GM23248 (cell line): ENCODE measurements at regions not wholly inside any gene's neighbourhood (a gene's known extent, or its start where the extent isn't known, plus 50 kb on each side); places are given as distances from the start of the nearest gene placed in this dataset.

Source experiments
- DNase-seq: peaks from one replicate; pipeline ENCODE4 v3.0.0-alpha.2; 2015
- H2AFZ ChIP-seq: fragments of 200-600 bp; sonication (generic); 2 replicates; pipeline ENCODE4 v1.6.1; 2016; ENCODE audit warnings: antibody characterized with exemption
- H3F3A ChIP-seq: fragments of 200-600 bp; sonication (generic); 2 replicates; pipeline ENCODE4 v1.6.1; 2016; ENCODE audit warnings: mild to moderate bottlenecking, antibody characterized with exemption, mixed run types; ENCODE audit not compliant: insufficient read depth
- H3K27ac ChIP-seq: fragments of 200-600 bp; sonication (generic); 2 replicates; pipeline ENCODE4 v1.5.1; 2016; ENCODE audit warnings: mild to moderate bottlenecking
- H3K27me3 ChIP-seq: fragments of 200-600 bp; sonication (generic); replicated peaks from 2 replicates; pipeline ENCODE4 v1.6.1; 2016; ENCODE audit warnings: mild to moderate bottlenecking; ENCODE audit not compliant: insufficient read depth
- H3K36me3 ChIP-seq: fragments of 200-600 bp; sonication (generic); 2 replicates; pipeline ENCODE4 v1.6.1; 2016; ENCODE audit warnings: low read depth, mild to moderate bottlenecking
- H3K4me1 ChIP-seq: fragments of 200-600 bp; sonication (generic); 2 replicates; pipeline ENCODE4 v1.6.1; 2016; ENCODE audit warnings: mild to moderate bottlenecking; ENCODE audit not compliant: insufficient read depth
- H3K4me2 ChIP-seq: fragments of 200-600 bp; sonication (generic); one replicate; pipeline ENCODE4 v1.6.1; 2016; ENCODE audit warnings: mild to moderate bottlenecking; ENCODE audit not compliant: unreplicated experiment
- H3K4me3 ChIP-seq: fragments of 200-600 bp; sonication (generic); 2 replicates; pipeline ENCODE4 v1.5.1; 2016; ENCODE audit warnings: mild to moderate bottlenecking
- H3K79me2 ChIP-seq: fragments of 200-600 bp; sonication (generic); 2 replicates; pipeline ENCODE4 v1.6.1; 2016; ENCODE audit warnings: mild to moderate bottlenecking; ENCODE audit not compliant: insufficient read depth
- H3K9ac ChIP-seq: fragments of 200-600 bp; sonication (generic); 2 replicates; pipeline ENCODE4 v1.6.1; 2016; ENCODE audit warnings: mild to moderate bottlenecking
- H3K9me2 ChIP-seq: fragments of 200-600 bp; sonication (generic); 2 replicates; pipeline ENCODE4 v1.6.1; 2016; ENCODE audit warnings: mixed run types, mild to moderate bottlenecking, moderate library complexity; ENCODE audit not compliant: insufficient read depth
- H3K9me3 ChIP-seq: fragments of 200-600 bp; sonication (generic); one replicate; pipeline ENCODE4 v1.6.1; 2017; ENCODE audit warnings: low read depth
- H4K20me1 ChIP-seq: fragments of 200-600 bp; sonication (generic); 2 replicates; pipeline ENCODE4 v1.6.0; 2016; ENCODE audit not compliant: insufficient read depth
- EZH2 ChIP-seq: fragments of 200-600 bp; sonication (generic); IDR thresholded peaks from 2 replicates; pipeline ENCODE4 v1.6.1; 2018; ENCODE audit warnings: antibody characterized with exemption, mild to moderate bottlenecking; ENCODE audit not compliant: insufficient read depth, poor library complexity, severe bottlenecking
- EZH2phosphoT487 ChIP-seq: fragments of 200-600 bp; sonication (generic); IDR thresholded peaks from 2 replicates; pipeline ENCODE4 v1.6.1; 2018; ENCODE audit warnings: antibody characterized with exemption, moderate library complexity, mild to moderate bottlenecking, low read depth; ENCODE audit not compliant: insufficient read depth
- WGBS, 2 experiments: methylation state at CpG; one replicate each; pipeline ENCODE4 v1.1.6; 2015 to 2017; ENCODE audit warnings: low lambda C conversion rate in 2 of 2, low coverage in 1 of 2; ENCODE audit errors: missing lambda C conversion rate in 2 of 2; 5-methylcytosine and 5-hydroxymethylcytosine counted together
- in situ Hi-C: fragments of 300-500 bp; cut with MboI; formaldehyde crosslinking; loops from 2 replicates; pipeline ENCODE4 v1.15.0; 2020

- Histone ChIP-seq H2AFZ (no peak overlapping the region), H3K4me3 (no peak overlapping the region), H4K20me1 (no peaks in the 10 kb centered on the region), H3K9me3 (no peaks in the 10 kb centered on the region), H3K27ac (no peak overlapping the region), H3K4me2 (no peak overlapping the region), H3K4me1 (peaks cover 18% of the 10 kb centered on the region), H3K79me2 (no peaks in the 10 kb centered on the region), H3K27me3 (no peaks in the 10 kb centered on the region), H3K9ac (no peak overlapping the region), H3F3A (no peaks in the 10 kb centered on the region), H3K9me2 (no peaks in the 10 kb centered on the region), H3K36me3 (no peaks in the 10 kb centered on the region)
- DNase-seq: no peak
- 83 to 86% methylated on average over 5 of the region's 5 CpGs for WGBS, 2 experiments
- in situ Hi-C loops: no loop called here
- TF ChIP-seq EZH2phosphoT487 (no peak), EZH2 (no peak)
Observed at GRCh38 chr15:66641485-66642315, 60.3 kb upstream of the SMAD6 start.

- no peak for TF ChIP-seq EZH2phosphoT487
- TF ChIP-seq EZH2: no peak
- H4K20me1 ChIP-seq: no peaks in the 10 kb centered on the region
- H3K27ac ChIP-seq: no peak overlapping the region
- H3K4me1 ChIP-seq: peaks cover 21% of the 10 kb centered on the region
- no peaks in the 10 kb centered on the region for H3K27me3 ChIP-seq
- H3F3A ChIP-seq: no peaks in the 10 kb centered on the region
- in situ Hi-C loops: no loop called here
- DNase-seq: no peak
- H3K4me2 ChIP-seq: no peak overlapping the region
- no peaks in the 10 kb centered on the region for H3K9me2 ChIP-seq
- H3K4me3 ChIP-seq: no peak overlapping the region
- 17 to 28% methylated on average over 3 of the region's 3 CpGs for WGBS, 2 experiments
- no peaks in the 10 kb centered on the region for H3K79me2 ChIP-seq
- H3K36me3 ChIP-seq: no peaks in the 10 kb centered on the region
- H3K9me3 ChIP-seq: no peaks in the 10 kb centered on the region
- no peak overlapping the region for H2AFZ ChIP-seq
- no peak overlapping the region for H3K9ac ChIP-seq
Observed at GRCh38 chr15:66642514-66642913, 59.5 kb upstream of the SMAD6 start.

- H3K4me3 ChIP-seq: no peak overlapping the region
- H3K36me3 ChIP-seq: no peaks in the 10 kb centered on the region
- H3K9me3 ChIP-seq: no peaks in the 10 kb centered on the region
- DNase-seq: no peak
- H3K4me2 ChIP-seq: no peak overlapping the region
- TF ChIP-seq EZH2phosphoT487: no peak
- TF ChIP-seq EZH2: no peak
- H3K27me3 ChIP-seq: no peaks in the 10 kb centered on the region
- no peaks in the 10 kb centered on the region for H3K79me2 ChIP-seq
- no peak overlapping the region for H3K27ac ChIP-seq
- WGBS, 2 experiments: 54 to 66% methylated on average over 2 of the region's 2 CpGs
- H4K20me1 ChIP-seq: no peaks in the 10 kb centered on the region
- peaks cover 21% of the 10 kb centered on the region for H3K4me1 ChIP-seq
- H3K9me2 ChIP-seq: no peaks in the 10 kb centered on the region
- no peak overlapping the region for H3K9ac ChIP-seq
- in situ Hi-C loops: no loop called here
- H2AFZ ChIP-seq: no peak overlapping the region
- H3F3A ChIP-seq: no peaks in the 10 kb centered on the region
Observed at GRCh38 chr15:66643033-66643432, 59.0 kb upstream of the SMAD6 start.

GRCh38 chr15:66644000-66644787 lies 57.8 kb upstream of the SMAD6 start:
- Histone ChIP-seq H3K4me1 (peaks cover 21% of the 10 kb centered on the region), H3K9me2 (no peaks in the 10 kb centered on the region), H3K27ac (no peak overlapping the region), H3K9ac (no peak overlapping the region), H3F3A (no peaks in the 10 kb centered on the region), H2AFZ (no peak overlapping the region), H3K36me3 (no peaks in the 10 kb centered on the region), H3K4me3 (no peak overlapping the region), H3K9me3 (no peaks in the 10 kb centered on the region), H3K27me3 (no peaks in the 10 kb centered on the region), H4K20me1 (no peaks in the 10 kb centered on the region), H3K4me2 (no peak overlapping the region), H3K79me2 (no peaks in the 10 kb centered on the region)
- no peak for DNase-seq
- in situ Hi-C loops: no loop called here
- WGBS, 2 experiments: 78 to 82% methylated on average over 10 to 13 of the region's 13 CpGs
- TF ChIP-seq EZH2phosphoT487 (no peak), EZH2 (no peak)
